ENCODE measurements at regions not wholly inside any gene's neighbourhood (a gene's known extent, or its start where the extent isn't known, plus 50 kb on each side); places are given as distances from the start of the nearest gene placed in this dataset.
"Not testable (repeated sequence)": the region's sequence is repeated elsewhere in the genome, so short reads cannot be mapped to it uniquely, and the experiment has no call there.

- TF ChIP-seq POLR2A, CTCF (IDR thresholded peaks at IDR 0.05): not testable (repeated sequence)
These were observed 261.3 kb downstream of the GOLGA6L6 start for GRCh38 chr15:20280141-20280932.
